CD4-positive, alpha-beta memory T cell (primary cell): ENCODE measurements at regions not wholly inside any gene's neighbourhood (a gene's known extent, or its start where the extent isn't known, plus 50 kb on each side); places are given as distances from the start of the nearest gene placed in this dataset.
"Not testable (repeated sequence)": the region's sequence is repeated elsewhere in the genome, so short reads cannot be mapped to it uniquely, and the experiment has no call there.

Experiments
- CTCF ChIA-PET: fragments of 350-600 bp; sonication (Branson Sonifier 250); formaldehyde crosslinking; loops from one replicate; lab custom pipeline; 2021; ENCODE audit warnings: inconsistent platforms; ENCODE audit not compliant: partially characterized antibody; lab: Charles Lee
- POLR2A ChIA-PET: fragments of 350-600 bp; sonication (Branson Sonifier 250); formaldehyde crosslinking; loops from one replicate; lab custom pipeline; 2021; ENCODE audit not compliant: partially characterized antibody; lab: Charles Lee
- DNase-seq, 5 donors: peaks; one replicate each; pipeline versions ENCODE4 v3.0.0 to v3.0.0-alpha.2; 2020 to 2022; ENCODE audit warnings: mixed read lengths in 1 of 5
- H3K27ac ChIP-seq: one replicate; pipeline ENCODE4 v1.7.0; 2013; ENCODE audit warnings: low read depth, low read length
- H3K27me3 ChIP-seq: 2 replicates; pipeline ENCODE4 v1.7.0; 2013; ENCODE audit warnings: mild to moderate bottlenecking, low read length, moderate library complexity; ENCODE audit not compliant: insufficient read depth
- H3K36me3 ChIP-seq: 2 replicates; pipeline ENCODE4 v1.7.0; 2013; ENCODE audit warnings: mild to moderate bottlenecking, low read length, moderate library complexity; ENCODE audit not compliant: insufficient read depth
- H3K4me1 ChIP-seq: 2 replicates; pipeline ENCODE4 v1.7.0; 2013; ENCODE audit warnings: mild to moderate bottlenecking, low read length, moderate library complexity; ENCODE audit not compliant: insufficient read depth
- H3K4me3 ChIP-seq, 2 donors: one replicate each; pipeline ENCODE4 v1.7.0; 2013; ENCODE audit warnings: low read length in 2 of 2, mild to moderate bottlenecking in 1 of 2
- H3K9me3 ChIP-seq, 2 donors: one replicate each; pipeline ENCODE4 v1.7.0; 2013; ENCODE audit warnings: low read length in 2 of 2, control low read depth in 1 of 2; ENCODE audit not compliant: control insufficient read depth in 1 of 2
- H3K27ac Mint-ChIP-seq, 7 donors: one replicate each; pipeline ENCODE4 v1.8.0; 2020 to 2021; ENCODE audit warnings: mixed read lengths in 7 of 7, mild to moderate bottlenecking in 6 of 7, inconsistent platforms in 3 of 7, moderate library complexity in 3 of 7
- H3K27me3 Mint-ChIP-seq, 2 donors: one replicate each; pipeline ENCODE4 v1.8.0; 2020 to 2021; ENCODE audit warnings: mixed read lengths in 2 of 2
- H3K36me3 Mint-ChIP-seq, 2 donors: one replicate each; pipeline ENCODE4 v1.8.0; 2020 to 2021; ENCODE audit warnings: mixed read lengths in 2 of 2, inconsistent platforms in 1 of 2, mild to moderate bottlenecking in 1 of 2
- H3K4me1 Mint-ChIP-seq, 4 donors: one replicate each; pipeline ENCODE4 v1.8.0; 2020 to 2021; ENCODE audit warnings: mixed read lengths in 4 of 4, mild to moderate bottlenecking in 1 of 4
- H3K4me3 Mint-ChIP-seq, 8 donors: one replicate each; pipeline ENCODE4 v1.8.0; 2020 to 2021; ENCODE audit warnings: mixed read lengths in 8 of 8, mild to moderate bottlenecking in 7 of 8, moderate library complexity in 6 of 8, inconsistent platforms in 3 of 8
- H3K9me3 Mint-ChIP-seq, 8 donors: one replicate each; pipeline ENCODE4 v1.8.0; 2020 to 2021; ENCODE audit warnings: mixed read lengths in 8 of 8, mild to moderate bottlenecking in 5 of 8, inconsistent platforms in 3 of 8, moderate library complexity in 1 of 8
- intact Hi-C: fragments of 100-400 bp; cut with micrococcal nuclease; formaldehyde crosslinking; loops from one replicate; pipeline ENCODE4 v1.15.1; 2023

GRCh38 chr4:106583567-106583966 lies 215.0 kb upstream of the GIMD1 start:
- intact Hi-C loops = no loop called here
- DNase-seq = no peak
- Mint-ChIP-seq H3K9me3 (peaks cover 0 to 3% (median under 1%) of the 10 kb centered on the region in 8 donors), H3K27ac (no peak overlapping the region), H3K36me3 (no peaks in the 10 kb centered on the region), H3K27me3 (no peaks in the 10 kb centered on the region), H3K4me3 (no peak overlapping the region), H3K4me1 (no peaks in the 10 kb centered on the region)
- no peaks in the 10 kb centered on the region for H3K4me1 ChIP-seq
- POLR2A ChIA-PET = no interaction called here
- H3K4me3 ChIP-seq = no peak overlapping the region
- H3K27ac ChIP-seq = no peak overlapping the region
- H3K36me3 ChIP-seq = no peaks in the 10 kb centered on the region
- CTCF ChIA-PET = no interaction called here
- H3K27me3 ChIP-seq = no peaks in the 10 kb centered on the region
- no peaks in the 10 kb centered on the region for H3K9me3 ChIP-seq

- Histone ChIP-seq H3K4me1 (no peaks in the 10 kb centered on the region), H3K9me3 (no peaks in the 10 kb centered on the region), H3K36me3 (no peaks in the 10 kb centered on the region), H3K4me3 (no peak overlapping the region), H3K27me3 (no peaks in the 10 kb centered on the region), H3K27ac (no peak overlapping the region)
- peaks cover 0 to 4% (median 0%) of the 10 kb centered on the region in 8 donors for H3K9me3 Mint-ChIP-seq
- DNase-seq = no peak
- H3K36me3 Mint-ChIP-seq = no peaks in the 10 kb centered on the region
- H3K4me3 Mint-ChIP-seq = no peak overlapping the region
- no peaks in the 10 kb centered on the region for H3K4me1 Mint-ChIP-seq
- no peaks in the 10 kb centered on the region for H3K27me3 Mint-ChIP-seq
- H3K27ac Mint-ChIP-seq = no peak overlapping the region
- intact Hi-C loops = no loop called here
- ChIA-PET CTCF (no interaction called here), POLR2A (no interaction called here)
Observed at GRCh38 chr4:106583108-106583507, 214.5 kb upstream of the GIMD1 start.

GRCh38 chr4:106582103-106582502 lies 213.5 kb upstream of the GIMD1 start:
- no peaks in the 10 kb centered on the region for H3K27me3 ChIP-seq
- no peaks in the 10 kb centered on the region for H3K4me1 Mint-ChIP-seq
- H3K27me3 Mint-ChIP-seq = no peaks in the 10 kb centered on the region
- H3K27ac Mint-ChIP-seq = no peak overlapping the region
- peaks cover 0 to 4% (median 0%) of the 10 kb centered on the region in 8 donors for H3K9me3 Mint-ChIP-seq
- no peak overlapping the region for H3K4me3 ChIP-seq
- CTCF ChIA-PET = no interaction called here
- H3K27ac ChIP-seq = no peak overlapping the region
- DNase-seq = no peak
- intact Hi-C loops = no loop called here
- H3K36me3 Mint-ChIP-seq = no peaks in the 10 kb centered on the region
- H3K36me3 ChIP-seq = no peaks in the 10 kb centered on the region
- POLR2A ChIA-PET = no interaction called here
- no peak overlapping the region for H3K4me3 Mint-ChIP-seq
- no peaks in the 10 kb centered on the region for H3K9me3 ChIP-seq
- H3K4me1 ChIP-seq = no peaks in the 10 kb centered on the region

GRCh38 chr4:106579236-106579635 lies 210.7 kb upstream of the GIMD1 start:
- Mint-ChIP-seq H3K9me3 (peaks cover 0 to 5% (median under 1%) of the 10 kb centered on the region in 8 donors), H3K4me3 (no peak overlapping the region), H3K4me1 (no peaks in the 10 kb centered on the region), H3K27me3 (no peaks in the 10 kb centered on the region), H3K27ac (no peak overlapping the region), H3K36me3 (no peaks in the 10 kb centered on the region)
- no peaks in the 10 kb centered on the region for H3K27me3 ChIP-seq
- no peaks in the 10 kb centered on the region for H3K9me3 ChIP-seq
- H3K36me3 ChIP-seq = no peaks in the 10 kb centered on the region
- no peaks in the 10 kb centered on the region for H3K4me1 ChIP-seq
- intact Hi-C loops = no loop called here
- no peak overlapping the region for H3K27ac ChIP-seq
- DNase-seq = no peak
- H3K4me3 ChIP-seq = no peak overlapping the region
- POLR2A ChIA-PET = no interaction called here
- CTCF ChIA-PET = no interaction called here

- no peak overlapping the region for H3K27ac ChIP-seq
- Mint-ChIP-seq H3K27me3 (no peaks in the 10 kb centered on the region), H3K27ac (no peak overlapping the region), H3K36me3 (no peaks in the 10 kb centered on the region), H3K4me3 (no peak overlapping the region), H3K4me1 (no peaks in the 10 kb centered on the region), H3K9me3 (peaks cover 0 to 3% (median 0%) of the 10 kb centered on the region in 8 donors)
- H3K27me3 ChIP-seq = no peaks in the 10 kb centered on the region
- DNase-seq = no peak
- POLR2A ChIA-PET = no interaction called here
- H3K36me3 ChIP-seq = no peaks in the 10 kb centered on the region
- H3K9me3 ChIP-seq = no peaks in the 10 kb centered on the region
- CTCF ChIA-PET = no interaction called here
- intact Hi-C loops = no loop called here
- no peaks in the 10 kb centered on the region for H3K4me1 ChIP-seq
- H3K4me3 ChIP-seq = no peak overlapping the region
Observed at GRCh38 chr4:106569146-106570031, 200.8 kb upstream of the GIMD1 start.

GRCh38 chr4:106565727-106566126 lies 197.1 kb upstream of the GIMD1 start:
- CTCF ChIA-PET = no interaction called here

GRCh38 chr4:106563637-106564036 lies 195.1 kb upstream of the GIMD1 start:
- H3K4me3 Mint-ChIP-seq, H3K27ac Mint-ChIP-seq, H3K9me3 ChIP-seq, H3K27me3 Mint-ChIP-seq, H3K4me1 ChIP-seq, CTCF ChIA-PET, H3K36me3 ChIP-seq, H3K4me3 ChIP-seq, intact Hi-C loops, DNase-seq, H3K27ac ChIP-seq, H3K4me1 Mint-ChIP-seq, POLR2A ChIA-PET, H3K36me3 Mint-ChIP-seq, H3K27me3 ChIP-seq: not testable (repeated sequence)
- H3K9me3 Mint-ChIP-seq = peaks cover 5 to 22% (median 10%) of the 10 kb centered on the region in 8 donors

More at GRCh38 chr4:106565727-106566126, 197.1 kb upstream of the GIMD1 start:
- DNase-seq = no peak
- H3K36me3 Mint-ChIP-seq = peaks cover 0 to 4% of the 10 kb centered on the region in 2 donors
- Histone ChIP-seq H3K27me3 (no peaks in the 10 kb centered on the region), H3K4me3 (no peak overlapping the region), H3K36me3 (no peaks in the 10 kb centered on the region), H3K4me1 (no peaks in the 10 kb centered on the region), H3K27ac (no peak overlapping the region), H3K9me3 (no peaks in the 10 kb centered on the region)
- POLR2A ChIA-PET = no interaction called here
- no peak overlapping the region for H3K27ac Mint-ChIP-seq
- H3K9me3 Mint-ChIP-seq = peaks cover 3 to 14% (median 10%) of the 10 kb centered on the region in 8 donors
- no peaks in the 10 kb centered on the region for H3K27me3 Mint-ChIP-seq
- no peaks in the 10 kb centered on the region for H3K4me1 Mint-ChIP-seq
- H3K4me3 Mint-ChIP-seq = no peak overlapping the region
- intact Hi-C loops = no loop called here
